NCI-H1436 (cell line): ENCODE measurements at regions not wholly inside any gene's neighbourhood (a gene's known extent, or its start where the extent isn't known, plus 50 kb on each side); places are given as distances from the start of the nearest gene placed in this dataset.
"Not testable (repeated sequence)": the region's sequence is repeated elsewhere in the genome, so short reads cannot be mapped to it uniquely, and the experiment has no call there.

Experiments used
- DNase-seq: peaks from one replicate; lab custom pipeline; 2025; lab: John Stamatoyannopoulos, UW

GRCh38 chr15:81723113-81723651, 322.6 kb downstream of the MEX3B start:
- DNase-seq = no peak

GRCh38 chr15:81716468-81716867, 329.4 kb downstream of the MEX3B start:
- DNase-seq = not testable (repeated sequence)

- no peak for DNase-seq
These were observed 335.5 kb downstream of the MEX3B start for GRCh38 chr15:81710328-81710727.

GRCh38 chr15:81706816-81707346, 332.9 kb upstream of the TMC3 start:
- DNase-seq = not testable (repeated sequence)

GRCh38 chr15:81705727-81706126, 331.7 kb upstream of the TMC3 start:
- DNase-seq = not testable (repeated sequence)

GRCh38 chr15:81686021-81686420, 312.0 kb upstream of the TMC3 start:
- no peak for DNase-seq

GRCh38 chr15:81685237-81685636, 311.2 kb upstream of the TMC3 start:
- DNase-seq = no peak

GRCh38 chr15:81680829-81681228, 306.8 kb upstream of the TMC3 start:
- no peak for DNase-seq

- DNase-seq = no peak
These were observed 292.8 kb upstream of the TMC3 start for GRCh38 chr15:81666839-81667238.

GRCh38 chr15:81660976-81661375, 287.0 kb upstream of the TMC3 start:
- no peak for DNase-seq

- no peak for DNase-seq
These were observed 279.2 kb upstream of the TMC3 start for GRCh38 chr15:81653259-81653658.

GRCh38 chr15:81645470-81645869, 271.5 kb upstream of the TMC3 start:
- DNase-seq = no peak

- no peak for DNase-seq
These were observed 269.8 kb upstream of the TMC3 start for GRCh38 chr15:81643771-81644170.

- DNase-seq = no peak
These were observed 268.5 kb upstream of the TMC3 start for GRCh38 chr15:81642451-81642990.

GRCh38 chr15:81636064-81636463, 262.1 kb upstream of the TMC3 start:
- DNase-seq = not testable (repeated sequence)

GRCh38 chr15:81633889-81634288, 259.9 kb upstream of the TMC3 start:
- no peak for DNase-seq

- no peak for DNase-seq
These were observed 251.9 kb upstream of the TMC3 start for GRCh38 chr15:81625896-81626295.

GRCh38 chr15:81619002-81619401, 245.0 kb upstream of the TMC3 start:
- DNase-seq = no peak

GRCh38 chr15:81612631-81613030, 238.6 kb upstream of the TMC3 start:
- no peak for DNase-seq

GRCh38 chr15:81611679-81612078, 237.7 kb upstream of the TMC3 start:
- no peak for DNase-seq

- DNase-seq = no peak
These were observed 234.4 kb upstream of the TMC3 start for GRCh38 chr15:81608309-81608829.

- DNase-seq = no peak
These were observed 230.7 kb upstream of the TMC3 start for GRCh38 chr15:81604713-81605112.

GRCh38 chr15:81596159-81596865, 222.3 kb upstream of the TMC3 start:
- no peak for DNase-seq
